Breast epithelium (tissue), 3 donors: ENCODE measurements at regions not wholly inside any gene's neighbourhood (a gene's known extent, or its start where the extent isn't known, plus 50 kb on each side); places are given as distances from the start of the nearest gene placed in this dataset.

Source experiments
- CTCF ChIP-seq, 3 donors: fragments of 450-650 bp; IDR thresholded peaks; one replicate each; pipeline ENCODE4 v1.5.1; 2016 to 2017; ENCODE audit warnings: antibody characterized with exemption in 3 of 3, mild to moderate bottlenecking in 3 of 3, moderate library complexity in 3 of 3
- POLR2AphosphoS5 ChIP-seq, 3 donors: sonication (generic); formaldehyde crosslinking; IDR thresholded peaks; one replicate each; pipeline ENCODE4 v1.6.1; 2017; ENCODE audit warnings: antibody characterized with exemption in 3 of 3

- no peak for TF ChIP-seq CTCF (IDR thresholded peaks at IDR 0.05)
- TF ChIP-seq POLR2AphosphoS5 (IDR thresholded peaks at IDR 0.05): no peak
These were observed 778.1 kb upstream of the TMPRSS15 start for GRCh38 chr21:19181604-19182140.
